Liver (tissue), 8 donors: ENCODE measurements at regions not wholly inside any gene's neighbourhood (a gene's known extent, or its start where the extent isn't known, plus 50 kb on each side); places are given as distances from the start of the nearest gene placed in this dataset.

ENCODE experiments used
- DNase-seq: peaks from one replicate; pipeline ENCODE4 v3.0.0-alpha.2; 2017; ENCODE audit warnings: low spot score
- H3K27ac ChIP-seq, 2 donors: one replicate each; pipeline ENCODE4 v1.7.0; 2013; ENCODE audit warnings: inconsistent platforms in 2 of 2, low read length in 2 of 2, control low read depth in 1 of 2, low read depth in 1 of 2, mild to moderate bottlenecking in 1 of 2
- H3K27me3 ChIP-seq, 4 donors: one replicate each; pipeline versions ENCODE4 v1.6.1 to v1.7.0; 2013; ENCODE audit warnings: low read length in 3 of 4, inconsistent platforms in 1 of 4, mild to moderate bottlenecking in 1 of 4, moderate library complexity in 1 of 4; ENCODE audit not compliant: control insufficient read depth in 4 of 4, insufficient read depth in 4 of 4
- H3K36me3 ChIP-seq, 4 donors: one replicate each; pipeline versions ENCODE4 v1.6.1 to v1.7.0; 2013; ENCODE audit warnings: low read length in 3 of 4, mild to moderate bottlenecking in 3 of 4, low read depth in 1 of 4, moderate library complexity in 1 of 4; ENCODE audit not compliant: control insufficient read depth in 4 of 4, insufficient read depth in 3 of 4
- H3K4me1 ChIP-seq, 4 donors: one replicate each; pipeline versions ENCODE4 v1.6.1 to v1.7.0; 2013; ENCODE audit warnings: low read length in 3 of 4, mild to moderate bottlenecking in 3 of 4, moderate library complexity in 1 of 4; ENCODE audit not compliant: control insufficient read depth in 4 of 4, insufficient read depth in 4 of 4
- H3K4me3 ChIP-seq, 3 donors: one replicate each; pipeline versions ENCODE4 v1.6.1 to v1.7.0; 2013; ENCODE audit warnings: low read length in 3 of 3, control low read depth in 1 of 3, low read depth in 1 of 3, mild to moderate bottlenecking in 1 of 3
- H3K9ac ChIP-seq, 2 donors: one replicate each; pipeline ENCODE4 v1.7.0; 2013; ENCODE audit warnings: low read length in 2 of 2, mild to moderate bottlenecking in 2 of 2, moderate library complexity in 2 of 2, control low read depth in 1 of 2, low read depth in 1 of 2
- H3K9me3 ChIP-seq, 4 donors: one replicate each; pipeline versions ENCODE4 v1.6.1 to v1.7.0; 2013; ENCODE audit warnings: low read length in 3 of 4; ENCODE audit not compliant: control insufficient read depth in 4 of 4
- ATF3 ChIP-seq: IDR thresholded peaks from 2 replicates; pipeline ENCODE4 v1.6.1; 2016; ENCODE audit warnings: antibody characterized with exemption
- CTCF ChIP-seq: fragments of 150-350 bp; IDR thresholded peaks from 2 replicates; pipeline ENCODE4 v1.5.1; 2017; ENCODE audit warnings: improper control_type of control experiment, low read depth, low read length; ENCODE audit not compliant: missing input control
- EGR1 ChIP-seq, 2 donors: IDR thresholded peaks; 2 replicates each; pipeline ENCODE4 v1.6.1; 2016 to 2018; ENCODE audit warnings: antibody characterized with exemption in 2 of 2, low read depth in 2 of 2
- FOXA1 ChIP-seq: IDR thresholded peaks from 2 replicates; pipeline ENCODE4 v1.6.1; 2016; ENCODE audit warnings: antibody characterized with exemption
- FOXA2 ChIP-seq: IDR thresholded peaks from 2 replicates; pipeline ENCODE4 v1.6.1; 2016; ENCODE audit warnings: antibody characterized with exemption
- GABPA ChIP-seq, 2 donors: IDR thresholded peaks in 1 of 2; conservative IDR thresholded peaks in 1 of 2; 2 replicates each; pipeline ENCODE4 v1.6.1; 2016; ENCODE audit warnings: antibody characterized with exemption in 2 of 2, mild to moderate bottlenecking in 1 of 2, moderate library complexity in 1 of 2
- HNF4A ChIP-seq, 2 donors: conservative IDR thresholded peaks; 2 replicates each; pipeline ENCODE4 v1.6.1; 2016; ENCODE audit warnings: antibody characterized with exemption in 2 of 2, mild to moderate bottlenecking in 2 of 2
- HNF4G ChIP-seq: IDR thresholded peaks from 2 replicates; pipeline ENCODE4 v1.6.1; 2016; ENCODE audit warnings: antibody characterized with exemption
- JUND ChIP-seq, 2 donors: IDR thresholded peaks; 2 replicates each; pipeline ENCODE4 v1.6.1; 2016; ENCODE audit warnings: antibody characterized with exemption in 2 of 2
- NR2F2 ChIP-seq: IDR thresholded peaks from 2 replicates; pipeline ENCODE4 v1.6.1; 2016; ENCODE audit warnings: antibody characterized with exemption
- RAD21 ChIP-seq, 2 donors: IDR thresholded peaks; 2 replicates each; pipeline ENCODE4 v1.6.1; 2016; ENCODE audit warnings: antibody characterized with exemption in 2 of 2, mild to moderate bottlenecking in 2 of 2
- RXRA ChIP-seq, 2 donors: IDR thresholded peaks; 2 replicates each; pipeline ENCODE4 v1.6.1; 2017 to 2018; ENCODE audit warnings: antibody characterized with exemption in 2 of 2, mild to moderate bottlenecking in 1 of 2
- SP1 ChIP-seq: IDR thresholded peaks from 2 replicates; pipeline ENCODE4 v1.6.1; 2018; ENCODE audit warnings: antibody characterized with exemption, mild to moderate bottlenecking
- TAF1 ChIP-seq: conservative IDR thresholded peaks from 2 replicates; pipeline ENCODE4 v1.6.1; 2016; ENCODE audit warnings: antibody characterized with exemption, mild to moderate bottlenecking
- YY1 ChIP-seq: IDR thresholded peaks from 2 replicates; pipeline ENCODE4 v1.6.1; 2016; ENCODE audit warnings: antibody characterized with exemption, mild to moderate bottlenecking
- WGBS: extraction: QIAGEN DNeasy Blood & Tissue Kit; methylation state at CpG from one replicate; pipeline ENCODE4 v1.1.7; 2013; 5-methylcytosine and 5-hydroxymethylcytosine counted together
- TF ChIP-seq, protein P1 (sequence below): IDR thresholded peaks from 2 replicates; pipeline ENCODE4 v1.6.1; 2016; ENCODE audit warnings: antibody characterized with exemption
- TF ChIP-seq, protein P2 (sequence below): IDR thresholded peaks from 2 replicates; pipeline ENCODE4 v1.6.1; 2016; ENCODE audit warnings: antibody characterized with exemption
- TF ChIP-seq, protein P3 (sequence below): IDR thresholded peaks from 2 replicates; pipeline ENCODE4 v1.6.1; 2016; ENCODE audit warnings: antibody characterized with exemption, mild to moderate bottlenecking
- donor health status: healthy.
- donor health status: healthy.
- donor health status: healthy.
- donor health status: healthy.
- donor health status: healthy.

- TF ChIP-seq CTCF (no peak), HNF4A (conservative IDR thresholded peaks at IDR 0.05) (no peak), RXRA (IDR thresholded peaks at IDR 0.05) (no peak), RAD21 (IDR thresholded peaks at IDR 0.05) (no peak), YY1 (no peak), GABPA (IDR thresholded peaks at IDR 0.05 in 1 of 2, conservative IDR thresholded peaks at IDR 0.05 in 1 of 2) (no peak), ATF3 (no peak), FOXA1 (no peak), SP1 (no peak), FOXA2 (no peak), JUND (IDR thresholded peaks at IDR 0.05) (no peak), HNF4G (no peak), NR2F2 (no peak)
- TF ChIP-seq, protein P1, sequence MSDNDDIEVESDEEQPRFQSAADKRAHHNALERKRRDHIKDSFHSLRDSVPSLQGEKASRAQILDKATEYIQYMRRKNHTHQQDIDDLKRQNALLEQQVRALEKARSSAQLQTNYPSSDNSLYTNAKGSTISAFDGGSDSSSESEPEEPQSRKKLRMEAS: no peak
These were observed 63.3 kb downstream of the CALML3 start (continued) for GRCh38 chr10:5588080-5588453.

DNA sequence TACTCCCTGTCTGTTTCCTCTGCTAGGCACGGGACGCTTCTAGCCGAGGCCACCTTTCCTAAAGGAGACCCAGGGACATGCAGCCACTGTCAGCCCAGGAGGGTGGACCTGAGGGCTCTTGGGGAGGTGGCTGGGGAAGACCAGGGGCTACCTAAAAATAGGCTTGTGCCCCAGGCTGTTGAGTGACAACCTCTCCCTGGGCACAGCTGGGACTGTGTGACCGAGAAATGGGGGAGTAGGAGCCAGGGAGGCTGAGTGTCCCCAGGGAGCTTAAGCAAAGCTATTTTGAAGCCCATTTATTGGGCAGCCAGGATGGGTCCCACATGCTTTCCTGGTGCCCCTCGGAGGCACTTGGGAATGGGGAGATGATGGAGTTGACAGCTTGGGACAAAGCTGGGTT is 63.8 kb downstream of the CALML3 start:
- Histone ChIP-seq H3K27me3 (no peaks in the 10 kb centered on the region), H3K9ac (no peak overlapping the region), H3K9me3 (no peaks in the 10 kb centered on the region), H3K4me3 (no peak overlapping the region), H3K27ac (no peak overlapping the region), H3K4me1 (no peaks in the 10 kb centered on the region), H3K36me3 (no peaks in the 10 kb centered on the region)
- DNase-seq: no peak
- WGBS: 92% methylated on average over 5 of the region's 5 CpGs
- TF ChIP-seq, protein P1: no peak
- TF ChIP-seq RAD21 (IDR thresholded peaks at IDR 0.05) (no peak), FOXA1 (no peak), HNF4G (no peak), EGR1 (IDR thresholded peaks at IDR 0.05; ENCODE audit: low read depth in 2 of 2) (no peak), NR2F2 (no peak), ATF3 (no peak), HNF4A (conservative IDR thresholded peaks at IDR 0.05) (no peak), RXRA (IDR thresholded peaks at IDR 0.05) (no peak), SP1 (no peak), GABPA (IDR thresholded peaks at IDR 0.05 in 1 of 2, conservative IDR thresholded peaks at IDR 0.05 in 1 of 2) (no peak), TAF1 (no peak), CTCF (no peak), FOXA2 (no peak), JUND (IDR thresholded peaks at IDR 0.05) (no peak), YY1 (no peak)
- TF ChIP-seq, protein P2, sequence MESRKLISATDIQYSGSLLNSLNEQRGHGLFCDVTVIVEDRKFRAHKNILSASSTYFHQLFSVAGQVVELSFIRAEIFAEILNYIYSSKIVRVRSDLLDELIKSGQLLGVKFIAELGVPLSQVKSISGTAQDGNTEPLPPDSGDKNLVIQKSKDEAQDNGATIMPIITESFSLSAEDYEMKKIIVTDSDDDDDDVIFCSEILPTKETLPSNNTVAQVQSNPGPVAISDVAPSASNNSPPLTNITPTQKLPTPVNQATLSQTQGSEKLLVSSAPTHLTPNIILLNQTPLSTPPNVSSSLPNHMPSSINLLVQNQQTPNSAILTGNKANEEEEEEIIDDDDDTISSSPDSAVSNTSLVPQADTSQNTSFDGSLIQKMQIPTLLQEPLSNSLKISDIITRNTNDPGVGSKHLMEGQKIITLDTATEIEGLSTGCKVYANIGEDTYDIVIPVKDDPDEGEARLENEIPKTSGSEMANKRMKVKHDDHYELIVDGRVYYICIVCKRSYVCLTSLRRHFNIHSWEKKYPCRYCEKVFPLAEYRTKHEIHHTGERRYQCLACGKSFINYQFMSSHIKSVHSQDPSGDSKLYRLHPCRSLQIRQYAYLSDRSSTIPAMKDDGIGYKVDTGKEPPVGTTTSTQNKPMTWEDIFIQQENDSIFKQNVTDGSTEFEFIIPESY: no peak
- TF ChIP-seq, protein P3, sequence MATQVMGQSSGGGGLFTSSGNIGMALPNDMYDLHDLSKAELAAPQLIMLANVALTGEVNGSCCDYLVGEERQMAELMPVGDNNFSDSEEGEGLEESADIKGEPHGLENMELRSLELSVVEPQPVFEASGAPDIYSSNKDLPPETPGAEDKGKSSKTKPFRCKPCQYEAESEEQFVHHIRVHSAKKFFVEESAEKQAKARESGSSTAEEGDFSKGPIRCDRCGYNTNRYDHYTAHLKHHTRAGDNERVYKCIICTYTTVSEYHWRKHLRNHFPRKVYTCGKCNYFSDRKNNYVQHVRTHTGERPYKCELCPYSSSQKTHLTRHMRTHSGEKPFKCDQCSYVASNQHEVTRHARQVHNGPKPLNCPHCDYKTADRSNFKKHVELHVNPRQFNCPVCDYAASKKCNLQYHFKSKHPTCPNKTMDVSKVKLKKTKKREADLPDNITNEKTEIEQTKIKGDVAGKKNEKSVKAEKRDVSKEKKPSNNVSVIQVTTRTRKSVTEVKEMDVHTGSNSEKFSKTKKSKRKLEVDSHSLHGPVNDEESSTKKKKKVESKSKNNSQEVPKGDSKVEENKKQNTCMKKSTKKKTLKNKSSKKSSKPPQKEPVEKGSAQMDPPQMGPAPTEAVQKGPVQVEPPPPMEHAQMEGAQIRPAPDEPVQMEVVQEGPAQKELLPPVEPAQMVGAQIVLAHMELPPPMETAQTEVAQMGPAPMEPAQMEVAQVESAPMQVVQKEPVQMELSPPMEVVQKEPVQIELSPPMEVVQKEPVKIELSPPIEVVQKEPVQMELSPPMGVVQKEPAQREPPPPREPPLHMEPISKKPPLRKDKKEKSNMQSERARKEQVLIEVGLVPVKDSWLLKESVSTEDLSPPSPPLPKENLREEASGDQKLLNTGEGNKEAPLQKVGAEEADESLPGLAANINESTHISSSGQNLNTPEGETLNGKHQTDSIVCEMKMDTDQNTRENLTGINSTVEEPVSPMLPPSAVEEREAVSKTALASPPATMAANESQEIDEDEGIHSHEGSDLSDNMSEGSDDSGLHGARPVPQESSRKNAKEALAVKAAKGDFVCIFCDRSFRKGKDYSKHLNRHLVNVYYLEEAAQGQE: no peak
